ENCODE measurements at regions not wholly inside any gene's neighbourhood (a gene's known extent, or its start where the extent isn't known, plus 50 kb on each side); places are given as distances from the start of the nearest gene placed in this dataset.
"Not testable (repeated sequence)": the region's sequence is repeated elsewhere in the genome, so short reads cannot be mapped to it uniquely, and the experiment has no call there.

DNA sequence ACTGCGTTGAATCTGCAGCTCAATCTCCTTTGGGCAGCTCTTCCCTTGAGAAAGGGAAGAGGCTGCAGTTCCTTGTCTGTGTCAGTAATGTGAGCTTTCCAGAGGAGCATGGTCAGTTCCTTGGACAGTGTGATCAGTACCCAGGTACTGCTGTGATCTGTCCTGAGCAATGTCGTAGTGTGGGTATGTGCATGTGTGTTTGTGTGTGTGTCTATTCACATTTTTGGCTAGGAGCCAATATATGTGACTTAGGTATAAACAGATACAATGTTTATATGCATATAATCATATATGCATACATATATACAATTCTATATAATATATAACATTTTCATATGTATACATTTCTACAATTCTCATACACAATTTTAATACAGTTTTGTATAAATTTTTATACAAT lies 85.4 kb upstream of the OLIG3 start (continued):
- TF ChIP-seq, protein P1, sequence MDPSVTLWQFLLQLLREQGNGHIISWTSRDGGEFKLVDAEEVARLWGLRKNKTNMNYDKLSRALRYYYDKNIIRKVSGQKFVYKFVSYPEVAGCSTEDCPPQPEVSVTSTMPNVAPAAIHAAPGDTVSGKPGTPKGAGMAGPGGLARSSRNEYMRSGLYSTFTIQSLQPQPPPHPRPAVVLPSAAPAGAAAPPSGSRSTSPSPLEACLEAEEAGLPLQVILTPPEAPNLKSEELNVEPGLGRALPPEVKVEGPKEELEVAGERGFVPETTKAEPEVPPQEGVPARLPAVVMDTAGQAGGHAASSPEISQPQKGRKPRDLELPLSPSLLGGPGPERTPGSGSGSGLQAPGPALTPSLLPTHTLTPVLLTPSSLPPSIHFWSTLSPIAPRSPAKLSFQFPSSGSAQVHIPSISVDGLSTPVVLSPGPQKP (IDR thresholded peaks at IDR 0.05; ENCODE audit: low read depth, low read length), result no peak
- TF ChIP-seq PAX5 (IDR thresholded peaks at IDR 0.05; ENCODE audit: borderline replicate concordance, low read depth, low read length) (no peak), SMAD1 (IDR thresholded peaks at IDR 0.05; ENCODE audit: low read depth, partially characterized antibody) (no peak)
- TF ChIP-seq, protein P2, sequence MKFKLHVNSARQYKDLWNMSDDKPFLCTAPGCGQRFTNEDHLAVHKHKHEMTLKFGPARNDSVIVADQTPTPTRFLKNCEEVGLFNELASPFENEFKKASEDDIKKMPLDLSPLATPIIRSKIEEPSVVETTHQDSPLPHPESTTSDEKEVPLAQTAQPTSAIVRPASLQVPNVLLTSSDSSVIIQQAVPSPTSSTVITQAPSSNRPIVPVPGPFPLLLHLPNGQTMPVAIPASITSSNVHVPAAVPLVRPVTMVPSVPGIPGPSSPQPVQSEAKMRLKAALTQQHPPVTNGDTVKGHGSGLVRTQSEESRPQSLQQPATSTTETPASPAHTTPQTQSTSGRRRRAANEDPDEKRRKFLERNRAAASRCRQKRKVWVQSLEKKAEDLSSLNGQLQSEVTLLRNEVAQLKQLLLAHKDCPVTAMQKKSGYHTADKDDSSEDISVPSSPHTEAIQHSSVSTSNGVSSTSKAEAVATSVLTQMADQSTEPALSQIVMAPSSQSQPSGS (IDR thresholded peaks at IDR 0.05; ENCODE audit: low read length), result no peak

DNA sequence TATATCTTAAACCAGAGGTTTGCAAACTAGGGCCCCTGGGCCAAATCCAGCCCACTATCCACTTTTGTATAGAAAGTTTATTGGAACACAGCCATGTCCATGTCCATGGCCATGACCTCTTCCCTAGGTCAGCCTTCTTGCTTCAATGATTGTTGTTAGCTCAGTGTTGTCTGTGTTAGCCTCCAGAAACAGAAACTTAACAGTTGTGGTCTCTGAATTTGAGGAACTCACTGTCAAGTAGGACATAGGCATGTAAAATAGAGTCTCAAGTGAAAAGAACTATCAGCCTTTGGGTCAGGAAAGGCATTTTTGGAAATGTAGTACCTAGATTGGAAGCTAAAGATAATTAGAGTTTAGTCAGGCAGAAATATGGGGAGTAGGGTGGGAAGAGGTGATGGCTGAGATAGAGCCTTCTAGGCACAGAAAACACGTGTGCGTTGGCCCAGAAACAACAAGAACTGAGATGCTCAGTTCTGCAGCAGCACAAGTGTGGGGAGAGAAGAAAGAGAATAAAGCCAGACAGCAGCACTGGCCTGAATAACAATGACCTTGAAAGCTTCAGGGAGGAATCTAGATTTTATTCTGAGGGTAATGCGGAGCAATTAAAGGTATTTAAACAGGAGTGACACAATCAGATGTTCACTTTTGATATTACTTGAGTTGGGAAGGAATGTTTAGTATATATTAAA lies 87.0 kb upstream of the OLIG3 start:
- ATAC-seq, result peak; percentile 89
- in situ Hi-C loops (cut with MboI) (no loop called here), intact Hi-C loops (cut with micrococcal nuclease; ENCODE audit: unreplicated experiment) (no loop called here)
- H3K4me3 ChIP-seq, result no peak overlapping the region
- POLR2A ChIA-PET, result interaction anchor here (0.7 kb wide), 1 partner anchor 464 kb away, joined by 3 read pairs; no protein-coding TSS in a partner anchor
- H4K20me1 ChIP-seq (ENCODE audit: control insufficient read depth, insufficient read depth), result no peaks in the 10 kb centered on the region
- peaks cover 8% of the 10 kb centered on the region for H3K4me1 ChIP-seq (ENCODE audit: control insufficient read depth, insufficient read depth, low read length)
- H3K27me3 ChIP-seq (replicated peaks in 1 of 2; ENCODE audit: control insufficient read depth in 2 of 2, insufficient read depth in 2 of 2, low read length in 1 of 2), result no peaks in the 10 kb centered on the region; a peak in 1 of 4 replicates
- 35% methylated on average over 3 of the region's 3 CpGs for WGBS (ENCODE audit: insufficient coverage, insufficient replicate concordance, low lambda C conversion rate, missing lambda C conversion rate)
- H3K79me2 ChIP-seq (ENCODE audit: control insufficient read depth, insufficient read depth, low read length), result no peaks in the 10 kb centered on the region
- H3K36me3 ChIP-seq (ENCODE audit: control insufficient read depth in 2 of 2, insufficient read depth in 2 of 2, low read length in 1 of 2), result no peaks in the 10 kb centered on the region
- 0 out of 2 replicates have a peak overlapping the region, but pooled peaks have one; percentile 53 for H3K4me2 ChIP-seq (ENCODE audit: control insufficient read depth, insufficient read depth)
- SMC1A ChIA-PET (ENCODE audit: uncharacterized antibody, unreplicated experiment), result interaction anchor here (0.8 to 3.5 kb wide), 8 partner anchors 9 to 149 kb away, joined by 3 to 17 read pairs (median 4); no protein-coding TSS in a partner anchor
- CTCF ChIA-PET, result interaction anchor here (0.7 to 2.7 kb wide), 5 partner anchors 8 to 57 kb away, joined by 3 to 12 read pairs (median 4); no protein-coding TSS in a partner anchor
- DNase-seq (ENCODE audit: low read depth, low spot score), result peak; percentile 17
- no TSS peak for BruUV-seq (replicated peaks)
- RAD21 ChIA-PET (ENCODE audit: unreplicated experiment), result interaction anchor here (1.0 to 1.6 kb wide), 3 partner anchors 40 to 239 kb away, joined by 3 to 5 read pairs (median 4); no protein-coding TSS in a partner anchor
- H3K27ac ChIP-seq (ENCODE audit: control insufficient read depth, insufficient read depth), result no peak overlapping the region
- no peak overlapping the region for H2AFZ ChIP-seq (ENCODE audit: control insufficient read depth, low read depth, low read length)
- no peaks in the 10 kb centered on the region for H3K9me3 ChIP-seq (replicated peaks; ENCODE audit: control insufficient read depth, insufficient read depth, low read length)
- no peak for TF ChIP-seq EP300 (IDR thresholded peaks at IDR 0.05; ENCODE audit: borderline replicate concordance in 1 of 2, control insufficient read depth in 1 of 2, low read depth in 2 of 2, low read length in 2 of 2)
- peak; percentile 36; the same call in 1 of the 2 replicates for TF ChIP-seq IKZF1 (conservative IDR thresholded peaks at IDR 0.05)
- no peak for TF ChIP-seq FOXK2 (IDR thresholded peaks at IDR 0.05)
- TF ChIP-seq SPI1 (IDR thresholded peaks at IDR 0.05; ENCODE audit: borderline replicate concordance, insufficient read depth, low read depth, low read length), result peak; percentile 86
- TF ChIP-seq ZNF217 (IDR thresholded peaks at IDR 0.05), result no peak
- peak; percentile 47 for TF ChIP-seq RUNX3 (IDR thresholded peaks at IDR 0.05; ENCODE audit: low read length)
- TF ChIP-seq NR2F1 (conservative IDR thresholded peaks at IDR 0.05), result 0 out of 2 replicates have a peak, but pooled peaks have one; percentile 40
- TF ChIP-seq IKZF2 (IDR thresholded peaks at IDR 0.05), result peak; percentile 20 to 59; a peak in 2 of 4 replicates
- peak; percentile 46; the same call in 1 of the 2 replicates for TF ChIP-seq EED (IDR thresholded peaks at IDR 0.05; ENCODE audit: low read depth)
- no peak overlapping the region for H3K9ac ChIP-seq (ENCODE audit: control insufficient read depth, insufficient read depth, low read length)
- peak; percentile 57 for FAIRE-seq

DNA sequence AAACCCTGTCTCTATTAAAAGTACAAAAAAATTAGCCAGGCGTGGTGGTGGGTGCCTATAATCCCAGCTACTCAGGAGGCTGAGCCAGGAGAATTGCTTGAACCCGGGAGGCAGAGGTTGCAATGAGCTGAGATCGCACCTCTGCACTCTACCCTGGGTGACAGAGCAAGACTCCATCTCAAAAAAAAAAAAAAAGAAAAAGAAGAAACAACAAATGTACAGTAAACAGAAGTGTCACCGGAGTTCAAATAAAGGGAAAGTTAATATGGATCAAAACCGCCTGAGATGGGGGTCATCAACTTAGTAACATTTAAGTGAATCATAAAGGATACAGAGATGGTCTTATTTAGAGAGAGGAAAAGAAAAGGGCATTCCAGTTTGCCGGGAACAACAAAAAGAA lies 89.3 kb upstream of the OLIG3 start:
- H3K4me1 ChIP-seq (ENCODE audit: control insufficient read depth, insufficient read depth, low read length); H3K9ac ChIP-seq (ENCODE audit: control insufficient read depth, insufficient read depth, low read length); H3K79me2 ChIP-seq (ENCODE audit: control insufficient read depth, insufficient read depth, low read length); intact Hi-C loops (cut with micrococcal nuclease; ENCODE audit: unreplicated experiment); FAIRE-seq; in situ Hi-C loops (cut with MboI); H4K20me1 ChIP-seq (ENCODE audit: control insufficient read depth, insufficient read depth); ATAC-seq; H3K27ac ChIP-seq (ENCODE audit: control insufficient read depth, insufficient read depth); H3K27me3 ChIP-seq (replicated peaks in 1 of 2; ENCODE audit: control insufficient read depth in 2 of 2, insufficient read depth in 2 of 2, low read length in 1 of 2); DNase-seq (ENCODE audit: low read depth, low spot score); H3K4me3 ChIP-seq; H3K36me3 ChIP-seq (ENCODE audit: control insufficient read depth in 2 of 2, insufficient read depth in 2 of 2, low read length in 1 of 2); H3K9me3 ChIP-seq (replicated peaks; ENCODE audit: control insufficient read depth, insufficient read depth, low read length); H3K4me2 ChIP-seq (ENCODE audit: control insufficient read depth, insufficient read depth); H2AFZ ChIP-seq (ENCODE audit: control insufficient read depth, low read depth, low read length); BruUV-seq (replicated peaks): not testable (repeated sequence)
- SMC1A ChIA-PET (ENCODE audit: uncharacterized antibody, unreplicated experiment), result interaction anchor here (0.8 kb wide), 1 partner anchor 11 kb away, joined by 3 read pairs; no protein-coding TSS in a partner anchor
- CTCF ChIA-PET, result interaction anchor here (0.8 to 1.1 kb wide), 2 partner anchors 13 to 115 kb away, joined by 3 read pairs; no protein-coding TSS in a partner anchor
- RAD21 ChIA-PET (ENCODE audit: unreplicated experiment), result interaction anchor here (1.2 kb wide), 1 partner anchor 241 kb away, joined by 3 read pairs; no protein-coding TSS in a partner anchor
- WGBS (ENCODE audit: insufficient coverage, insufficient replicate concordance, low lambda C conversion rate, missing lambda C conversion rate), result 74% methylated on average over 5 of the region's 6 CpGs
- POLR2A ChIA-PET, result interaction anchor here (0.6 kb wide), 2 partner anchors 166 to 792 kb away, joined by 3 read pairs; no protein-coding TSS in a partner anchor
